HG02870 (cell line): ENCODE measurements at regions not wholly inside any gene's neighbourhood (a gene's known extent, or its start where the extent isn't known, plus 50 kb on each side); places are given as distances from the start of the nearest gene placed in this dataset.

Experiments
- ATAC-seq: cut with Tn5 transposase; IDR thresholded peaks from one replicate; pipeline ENCODE4 v1.9.1; 2021; ENCODE audit warnings: mild to moderate bottlenecking, moderate library complexity; ENCODE audit not compliant: unreplicated experiment

GRCh38 chr6:1545654-1546053, 64.1 kb upstream of the FOXC1 start:
- no peak for ATAC-seq

GRCh38 chr6:1547785-1548184, 61.9 kb upstream of the FOXC1 start:
- ATAC-seq = no peak

GRCh38 chr6:1551249-1551648, 58.5 kb upstream of the FOXC1 start:
- no peak for ATAC-seq

- ATAC-seq = no peak
Observed at GRCh38 chr6:1552296-1552761, 57.4 kb upstream of the FOXC1 start.

GRCh38 chr6:1553562-1554083, 56.1 kb upstream of the FOXC1 start:
- no peak for ATAC-seq

- no peak for ATAC-seq
Observed at GRCh38 chr6:1554141-1554475, 55.6 kb upstream of the FOXC1 start.

GRCh38 chr6:1554476-1555310, 55.0 kb upstream of the FOXC1 start:
- no peak for ATAC-seq

GRCh38 chr6:1558388-1558787, 51.3 kb upstream of the FOXC1 start:
- ATAC-seq = no peak
